ENCODE measurements at regions not wholly inside any gene's neighbourhood (a gene's known extent, or its start where the extent isn't known, plus 50 kb on each side); places are given as distances from the start of the nearest gene placed in this dataset.

- BruUV-seq (replicated peaks), result no TSS peak
- no peak overlapping the region for H2AFZ ChIP-seq (ENCODE audit: low read depth, low read length)
- no peaks in the 10 kb centered on the region for H3K9me1 ChIP-seq (replicated peaks; ENCODE audit: control insufficient read depth, extremely low read depth, insufficient read depth, low read length)
- no peak for TF ChIP-seq EZH2 (IDR thresholded peaks at IDR 0.05; ENCODE audit: borderline replicate concordance, low read depth, low read length, severe bottlenecking)
- TF ChIP-seq POLR2A (IDR thresholded peaks at IDR 0.05; ENCODE audit: low read depth, low read length), result no peak
- no peak for TF ChIP-seq CTCF (IDR thresholded peaks at IDR 0.05; ENCODE audit: extremely low read depth in 1 of 2, insufficient read depth in 1 of 2, low read depth in 1 of 2, low read length in 2 of 2)
- no peak for TF ChIP-seq FOS (IDR thresholded peaks at IDR 0.05; ENCODE audit: borderline replicate concordance, insufficient read depth, low read length)
- no peak for TF ChIP-seq MYC (IDR thresholded peaks at IDR 0.05; ENCODE audit: low read depth, low read length)
- TF ChIP-seq MAX (IDR thresholded peaks at IDR 0.05; ENCODE audit: insufficient read depth, insufficient read length), result no peak
- no peak for TF ChIP-seq GATA2 (IDR thresholded peaks at IDR 0.05; ENCODE audit: insufficient read depth, insufficient read length, low read depth, low read length)
- TF ChIP-seq POLR2AphosphoS5 (IDR thresholded peaks at IDR 0.05; ENCODE audit: insufficient read depth, low read depth, low read length), result no peak
- no peak for TF ChIP-seq JUN (IDR thresholded peaks at IDR 0.05; ENCODE audit: borderline replicate concordance, insufficient read depth, insufficient read length, low read depth)
- H3K27me3 ChIP-seq (ENCODE audit: control insufficient read depth in 2 of 2, insufficient read depth in 2 of 2, low read length in 2 of 2), result no peaks in the 10 kb centered on the region
- ChIA-PET CTCF (interaction anchor here (0.6 to 1.5 kb wide), 3 partner anchors 78 to 108 kb away, joined by 3 to 4 read pairs (median 3); no protein-coding TSS in a partner anchor), POLR2A (no interaction called here)
- no peaks in the 10 kb centered on the region for H3K36me3 ChIP-seq (ENCODE audit: control insufficient read depth in 2 of 2, extremely low read depth in 1 of 2, insufficient read depth in 2 of 2, low read length in 2 of 2)
- intact Hi-C loops (cut with micrococcal nuclease) (no loop called here), dilution Hi-C loops (cut with MboI; ENCODE audit: extremely low pct_ligation_motif_present, low sequenced_read_pairs) (no loop called here)
- FAIRE-seq (no peak), DNase-seq (ENCODE audit: low read depth, low spot score) (no peak)
- no peak overlapping the region for H3K27ac ChIP-seq (ENCODE audit: insufficient read depth, low read depth, low read length)
- no peak overlapping the region for H3K4me2 ChIP-seq (ENCODE audit: insufficient read depth, low read length)
- H3K79me2 ChIP-seq (ENCODE audit: control insufficient read depth, insufficient read depth, low read length), result no peaks in the 10 kb centered on the region
- no peak overlapping the region for H3K4me3 ChIP-seq (replicated peaks in 1 of 3; ENCODE audit: insufficient read depth in 1 of 3, low read depth in 1 of 3, low read length in 3 of 3)
- no peaks in the 10 kb centered on the region for H3K9me3 ChIP-seq (replicated peaks; ENCODE audit: control insufficient read depth, insufficient read depth, low read length)
- no peaks in the 10 kb centered on the region for H4K20me1 ChIP-seq (replicated peaks; ENCODE audit: control insufficient read depth, extremely low read depth, insufficient read depth, low read length)
- no peaks in the 10 kb centered on the region for H3K4me1 ChIP-seq (ENCODE audit: control insufficient read depth, extremely low read depth, insufficient read depth, low read length)
- H3K9ac ChIP-seq (replicated peaks; ENCODE audit: extremely low read depth, insufficient read depth, low read length), result no peak overlapping the region
Observed at GRCh38 chr9:71608021-71608420, 160.3 kb downstream of the CEMIP2 start.

Data from endothelial cell of umbilical vein (primary cell).